Activated CD4-positive, alpha-beta T cell treated with anti-CD3 and anti-CD28 coated beads, Interleukin-10, Interleukin-2, amounts not matched to agents 100 ng/mL and 50 ng/mL, durations not matched to agents 16 hours and 8 hours (primary cell): ENCODE measurements at regions not wholly inside any gene's neighbourhood (a gene's known extent, or its start where the extent isn't known, plus 50 kb on each side); places are given as distances from the start of the nearest gene placed in this dataset.
"Not testable (repeated sequence)": the region's sequence is repeated elsewhere in the genome, so short reads cannot be mapped to it uniquely, and the experiment has no call there.

Source experiments
- DNase-seq: peaks from one replicate; pipeline ENCODE4 v3.0.0-alpha.2; 2020

- no peak for DNase-seq
These were observed 211.2 kb upstream of the PDZRN3 start for GRCh38 chr3:73835945-73836344.

DNA sequence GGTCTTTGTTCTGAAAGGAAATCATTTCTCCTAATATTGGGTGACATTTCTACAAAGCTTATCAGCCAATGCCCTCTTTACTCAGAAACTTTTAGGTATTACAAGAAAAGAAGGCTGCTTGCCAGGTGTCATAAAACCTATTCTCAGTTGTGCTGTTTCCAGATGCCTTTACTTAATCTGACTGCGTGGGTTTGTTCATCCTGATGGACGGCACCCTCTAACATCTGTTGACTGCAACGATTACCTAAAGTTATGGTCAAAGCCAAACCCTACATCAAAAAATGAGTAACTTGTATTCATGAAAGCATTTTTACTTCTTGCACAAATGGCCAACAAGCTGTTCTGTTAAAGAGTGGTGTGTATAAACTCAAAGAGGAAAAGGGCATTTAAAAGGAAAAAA, 207.7 kb upstream of the PDZRN3 start:
- DNase-seq = no peak

DNA sequence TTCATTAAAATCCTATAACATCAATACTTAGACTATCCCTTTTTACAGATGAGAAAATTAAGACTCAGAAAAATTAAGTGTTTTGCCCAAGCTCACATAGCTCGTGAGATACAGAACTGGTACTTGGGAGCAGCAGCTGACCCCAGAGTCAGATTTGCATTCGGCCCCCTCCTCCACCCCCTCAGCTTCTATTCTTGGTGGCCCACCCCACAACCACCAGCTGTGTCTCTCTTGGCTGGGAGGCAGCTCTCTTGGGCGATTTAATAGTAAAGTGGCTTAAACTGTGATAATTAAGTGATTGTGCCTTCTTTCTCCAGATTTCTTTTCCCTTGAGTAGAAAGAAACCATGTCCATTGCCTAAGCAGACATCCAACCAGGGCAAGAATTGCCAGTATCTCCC, 203.6 kb upstream of the PDZRN3 start:
- DNase-seq = no peak

- no peak for DNase-seq
These were observed 203.0 kb upstream of the PDZRN3 start for GRCh38 chr3:73827725-73828211.

GRCh38 chr3:73827204-73827603, 202.5 kb upstream of the PDZRN3 start:
- no peak for DNase-seq

GRCh38 chr3:73820896-73821295, 196.2 kb upstream of the PDZRN3 start:
- not testable (repeated sequence) for DNase-seq

GRCh38 chr3:73820431-73820830, 195.7 kb upstream of the PDZRN3 start:
- no peak for DNase-seq

DNA sequence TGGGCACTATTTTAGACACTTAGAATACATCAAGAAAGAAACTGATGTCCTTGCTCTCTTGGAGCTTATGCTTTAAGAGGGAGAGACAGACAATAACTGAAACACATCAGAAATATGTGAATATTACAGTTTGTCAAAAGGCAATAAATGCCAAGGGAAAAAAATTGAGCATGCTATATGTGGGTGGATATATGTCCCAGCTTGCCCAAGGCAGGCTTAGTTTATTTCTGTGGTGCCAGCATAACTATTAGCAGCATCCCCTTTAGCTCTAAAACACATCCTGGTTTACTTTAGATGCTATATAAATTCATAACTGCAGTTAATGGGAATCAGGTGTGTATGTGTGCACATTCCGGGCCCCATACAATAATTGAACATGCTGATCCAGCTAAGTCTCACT, 191.2 kb upstream of the PDZRN3 start:
- DNase-seq = no peak

GRCh38 chr3:73813692-73814292, 189.1 kb upstream of the PDZRN3 start:
- DNase-seq = no peak

DNA sequence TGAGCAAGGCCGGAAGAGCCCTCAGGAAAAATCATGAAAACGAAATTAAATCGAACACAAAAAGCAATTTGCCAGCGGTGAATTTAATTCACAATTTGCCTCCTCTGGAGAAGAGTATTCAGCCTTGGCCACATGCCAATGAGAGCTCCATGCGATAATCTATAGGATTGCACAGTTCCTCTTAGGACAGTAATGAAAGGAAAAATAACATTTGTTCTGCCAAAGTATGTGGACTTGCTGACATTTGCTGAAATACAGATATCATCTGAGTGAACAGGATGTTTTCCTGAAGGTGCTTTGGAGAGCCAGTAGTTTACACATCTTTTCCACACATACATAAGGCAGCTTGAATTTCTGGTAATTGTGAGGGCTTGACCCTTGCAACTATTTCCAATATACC, 188.6 kb upstream of the PDZRN3 start:
- DNase-seq = no peak

GRCh38 chr3:73812054-73812453, 187.3 kb upstream of the PDZRN3 start:
- no peak for DNase-seq

DNA sequence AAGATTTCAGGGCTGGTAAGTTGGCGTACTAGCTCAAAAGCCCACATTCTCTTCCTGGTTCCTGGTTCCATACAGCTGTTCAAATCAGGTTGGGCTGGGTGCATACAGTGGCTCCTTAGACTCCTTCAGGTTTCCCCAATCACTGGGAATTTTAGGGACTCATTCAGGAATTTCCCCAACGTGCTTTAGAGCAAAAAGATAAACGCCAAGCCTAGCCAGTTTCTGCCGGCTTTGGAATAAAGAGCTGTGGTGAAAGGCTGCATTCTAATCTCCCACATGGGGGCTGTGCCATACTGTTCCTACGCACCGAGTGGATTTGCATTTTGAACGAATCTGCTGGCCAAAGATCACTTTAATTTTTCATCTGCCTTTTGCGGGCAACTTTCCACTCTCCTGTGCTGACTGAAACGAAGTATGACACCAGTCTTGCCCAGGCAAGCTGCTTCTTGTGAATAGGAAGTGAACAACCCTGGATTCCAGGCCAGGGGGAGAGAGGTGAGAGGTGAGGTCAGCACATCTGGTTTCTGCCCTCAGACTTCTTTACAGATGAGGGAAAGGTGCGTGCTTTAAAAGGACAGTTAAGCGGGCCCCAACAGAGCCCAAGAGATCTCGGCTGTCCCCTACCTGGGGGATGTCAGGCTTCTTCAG, 184.2 kb upstream of the PDZRN3 start:
- no peak for DNase-seq

GRCh38 chr3:73805435-73805834, 180.7 kb upstream of the PDZRN3 start:
- DNase-seq = no peak

GRCh38 chr3:73804204-73804603, 179.5 kb upstream of the PDZRN3 start:
- no peak for DNase-seq

- DNase-seq = no peak
These were observed 176.7 kb upstream of the PDZRN3 start for GRCh38 chr3:73801444-73801843.

DNA sequence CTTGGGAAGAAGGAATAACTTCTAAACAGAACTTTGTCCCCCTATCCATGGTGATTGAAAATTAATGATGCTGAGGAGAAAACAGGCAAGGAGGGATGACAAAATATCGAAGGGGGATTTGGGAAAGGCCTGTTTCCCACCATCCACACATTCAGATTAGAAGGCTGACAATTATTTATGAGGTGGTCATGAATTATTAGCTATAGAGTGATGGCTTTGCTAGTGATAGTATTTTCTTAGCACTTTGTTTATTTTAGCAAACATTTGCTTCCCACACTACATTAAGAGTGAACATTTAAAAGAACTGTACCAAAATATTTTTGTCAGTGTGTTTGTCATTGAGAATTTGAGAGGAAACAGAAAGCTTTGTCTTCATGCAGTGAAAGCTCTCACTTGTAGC, 172.6 kb upstream of the PDZRN3 start:
- DNase-seq = no peak

DNA sequence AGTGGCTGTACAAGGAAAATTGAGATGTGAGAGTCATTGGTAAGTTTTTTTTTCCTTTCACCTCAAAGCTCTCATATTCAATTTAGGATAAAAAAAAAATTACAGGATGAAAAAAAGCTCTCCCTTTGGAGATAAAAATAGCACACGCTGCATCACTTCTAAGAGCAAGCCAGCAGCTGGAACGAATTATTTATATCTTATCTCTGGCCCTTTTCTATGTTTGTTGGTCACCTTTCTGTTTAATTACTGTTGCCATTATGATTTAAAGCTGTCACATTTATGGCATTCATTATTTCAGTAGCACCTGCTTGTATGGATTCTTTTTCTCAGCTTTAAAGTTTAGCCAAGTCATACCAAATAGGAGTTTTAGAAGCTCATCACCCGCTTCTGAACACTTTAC, 171.6 kb upstream of the PDZRN3 start:
- DNase-seq = no peak

GRCh38 chr3:73791356-73791755, 166.6 kb upstream of the PDZRN3 start:
- DNase-seq = no peak

GRCh38 chr3:73789825-73790444, 165.2 kb upstream of the PDZRN3 start:
- DNase-seq = no peak

DNA sequence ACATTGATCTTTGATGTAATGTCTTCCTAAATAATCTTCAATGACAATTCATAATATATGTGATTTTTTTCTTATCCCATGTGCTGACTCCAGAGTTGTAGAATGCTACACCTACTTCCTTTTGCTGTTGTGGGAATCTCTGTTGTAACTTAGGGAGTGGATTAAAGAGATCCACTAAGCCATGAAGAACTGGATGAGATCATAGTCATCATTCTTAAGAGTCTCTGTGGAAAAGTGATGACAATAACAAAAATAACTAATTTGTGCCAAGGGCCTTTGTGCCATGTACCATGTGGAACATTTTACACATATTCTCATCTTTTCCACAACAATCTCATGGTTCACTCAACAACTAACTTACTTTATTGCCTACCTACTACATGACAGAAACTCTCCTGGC, 162.9 kb upstream of the PDZRN3 start:
- DNase-seq = no peak

DNA sequence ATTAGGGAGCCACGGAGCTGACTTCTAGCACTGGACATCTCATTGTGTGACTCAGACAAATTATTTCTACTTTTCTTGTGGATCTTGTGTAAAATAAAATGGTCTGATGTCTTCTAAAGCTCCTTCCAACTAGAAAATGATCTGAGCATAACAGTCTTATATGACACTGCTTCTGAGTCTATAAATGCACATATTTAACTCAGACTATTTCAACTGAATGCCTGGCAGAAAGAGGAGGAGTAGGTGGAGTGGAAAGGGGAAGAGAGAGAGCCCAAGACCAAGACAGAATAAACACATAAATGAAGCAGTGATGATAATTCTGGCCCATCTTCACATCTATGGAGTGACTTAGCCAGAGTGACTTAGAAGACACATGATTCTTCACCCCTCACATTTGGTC, 162.3 kb upstream of the PDZRN3 start:
- DNase-seq = no peak

DNA sequence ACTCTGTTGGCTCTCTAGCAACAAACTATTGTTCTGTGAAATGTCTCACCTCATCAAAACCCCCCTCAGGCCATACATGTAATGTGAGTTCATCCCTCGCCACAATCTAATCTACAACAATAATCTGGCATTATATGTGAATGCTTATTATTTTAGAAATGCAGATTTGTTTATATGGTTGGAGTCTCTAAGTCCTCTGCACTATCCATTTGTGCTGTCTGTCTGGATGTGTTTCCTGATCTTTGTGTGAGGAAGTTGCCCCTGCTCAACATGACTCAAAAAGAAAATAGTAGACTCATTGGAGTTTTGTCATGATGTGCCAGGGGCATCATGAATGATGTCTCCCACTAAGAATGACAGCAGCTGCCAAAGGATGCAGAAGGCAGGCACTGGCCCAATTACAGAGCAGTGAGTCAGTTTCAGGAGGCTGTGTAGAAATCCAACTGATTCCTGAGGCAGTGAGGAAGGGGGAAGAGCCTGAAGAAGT, 161.6 kb upstream of the PDZRN3 start:
- no peak for DNase-seq

GRCh38 chr3:73784686-73785392, 160.1 kb upstream of the PDZRN3 start:
- DNase-seq = no peak

DNA sequence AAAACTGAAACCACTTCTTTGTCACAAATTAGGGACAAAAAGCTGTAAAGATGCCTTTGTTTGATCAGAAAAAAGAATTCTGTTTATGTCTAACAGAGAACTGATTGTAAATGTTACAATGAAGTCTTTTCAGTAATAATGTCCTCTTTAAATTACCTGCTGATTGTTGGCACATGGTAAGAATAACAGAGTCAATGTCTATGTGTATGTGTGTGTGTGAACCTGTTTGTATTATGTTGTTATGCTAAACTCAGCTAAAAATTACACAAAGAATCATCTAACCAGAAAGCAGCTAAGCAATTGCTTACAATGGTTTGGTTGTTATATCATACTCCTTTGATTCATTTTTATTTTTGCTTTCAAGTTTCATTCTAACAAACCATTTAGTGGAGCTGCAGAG, 159.1 kb upstream of the PDZRN3 start:
- DNase-seq = no peak
